ENCODE measurements at regions not wholly inside any gene's neighbourhood (a gene's known extent, or its start where the extent isn't known, plus 50 kb on each side); places are given as distances from the start of the nearest gene placed in this dataset.
A peak's percentile ranks its signal among the peaks of the same experiment; 100 is the strongest.

DNA sequence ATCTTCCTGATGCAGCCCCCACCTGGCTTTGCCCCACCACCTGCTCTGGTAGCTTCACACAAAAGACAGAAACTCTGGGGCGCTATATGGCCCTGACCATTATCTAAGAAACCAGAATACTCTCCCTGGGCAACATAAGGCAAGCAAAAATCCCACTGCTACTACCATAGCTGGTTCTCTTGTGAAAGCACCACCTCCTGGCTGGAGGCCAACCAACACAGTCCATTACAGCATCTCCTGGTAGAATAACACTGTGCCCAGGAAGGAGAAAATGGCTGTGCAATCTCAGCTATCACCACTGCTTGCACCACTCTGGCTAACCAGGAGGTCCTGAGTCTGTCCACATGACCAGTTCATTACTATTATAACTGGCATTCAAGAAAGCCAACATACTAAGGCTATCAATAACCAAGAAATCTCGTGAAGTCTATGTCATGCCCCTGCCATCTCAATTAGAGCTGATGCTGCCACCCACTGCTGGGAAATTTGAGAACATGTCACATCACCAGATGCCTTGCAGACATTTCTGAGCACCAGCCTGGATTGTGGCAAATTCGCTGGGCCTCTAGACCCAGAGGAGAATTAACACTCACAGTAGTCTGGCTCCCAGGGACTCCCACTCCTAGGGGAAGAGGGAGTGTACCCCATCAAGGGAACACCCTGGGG is 1114.8 kb downstream of the ROBO2 start:
- no peak for DNase-seq

DNA sequence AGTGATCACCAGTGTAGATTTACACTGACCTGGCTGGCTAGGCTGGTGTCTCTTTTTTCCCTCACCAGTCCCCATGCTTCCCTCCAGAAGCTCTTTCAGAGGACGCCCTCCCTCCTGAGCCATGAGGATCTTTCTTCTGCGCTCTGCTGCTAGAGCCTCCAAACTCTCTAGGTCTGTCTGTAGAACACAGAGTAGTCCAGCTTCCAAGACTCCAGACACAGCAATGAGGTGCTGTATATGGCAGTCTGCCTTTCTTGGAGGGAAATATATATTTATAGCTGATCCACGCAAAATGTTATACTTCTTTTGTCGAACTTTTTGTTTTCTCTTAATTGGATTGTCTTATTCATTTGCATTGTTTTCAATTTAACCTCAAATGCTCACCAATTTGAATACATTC is 1121.8 kb downstream of the ROBO2 start:
- no peak for DNase-seq

DNA sequence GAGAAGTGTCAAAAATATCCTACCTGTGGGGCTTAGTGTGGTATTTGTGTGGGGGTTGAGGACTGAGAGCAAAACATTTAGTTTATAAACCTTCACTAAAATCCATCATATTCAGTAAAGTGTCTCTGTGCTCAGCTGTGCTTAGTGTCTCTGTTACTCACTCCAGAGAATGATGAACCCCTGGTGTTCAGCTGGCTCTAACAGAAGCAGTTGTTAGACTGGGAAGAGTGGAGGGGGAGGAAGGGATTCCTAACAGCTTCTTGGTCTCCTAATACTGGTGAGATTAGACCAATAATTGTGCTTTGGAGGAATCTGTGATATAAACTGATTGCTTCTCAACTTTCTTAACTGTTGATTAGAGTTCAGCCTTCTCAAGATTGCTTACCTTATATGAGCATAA is 1123.5 kb downstream of the ROBO2 start:
- DNase-seq = no peak

DNA sequence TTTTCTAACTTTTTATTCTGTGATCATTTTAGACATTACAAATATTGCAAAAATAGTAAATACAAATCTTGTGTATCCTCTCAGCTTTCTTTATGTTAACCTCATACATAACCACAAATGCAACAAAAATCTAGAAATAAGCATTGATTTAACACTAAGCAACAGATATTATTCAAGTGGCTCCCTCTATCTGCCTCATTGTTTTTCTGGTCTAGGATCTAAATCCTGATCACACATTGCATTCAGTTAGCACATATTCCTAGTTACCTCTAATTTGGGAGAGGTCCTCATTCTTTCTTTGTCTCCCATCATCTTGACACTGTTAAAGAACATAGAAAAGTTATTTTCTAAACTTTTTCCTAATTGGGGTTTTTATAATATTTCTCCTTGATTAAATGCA is 1126.0 kb downstream of the ROBO2 start:
- DNase-seq = no peak

DNA sequence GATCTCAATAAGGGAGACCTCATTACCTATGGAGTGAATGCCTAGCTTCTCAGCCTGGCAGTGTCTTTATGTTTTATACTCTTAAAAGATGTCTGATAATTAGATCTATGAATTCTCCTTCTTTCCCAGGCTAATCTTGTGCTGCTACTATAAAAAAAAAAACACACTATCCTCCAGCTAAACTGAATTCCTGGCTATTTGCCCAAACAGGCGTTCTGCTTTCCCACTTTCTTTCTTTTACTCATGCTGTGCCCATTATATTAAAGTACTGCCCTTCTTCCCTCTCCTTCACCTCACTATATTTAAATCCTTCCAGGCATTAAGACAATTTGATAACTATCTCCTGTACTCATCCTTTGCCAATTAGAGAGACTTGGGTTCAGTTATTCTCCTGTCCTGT is 1134.9 kb downstream of the ROBO2 start:
- DNase-seq = no peak

DNA sequence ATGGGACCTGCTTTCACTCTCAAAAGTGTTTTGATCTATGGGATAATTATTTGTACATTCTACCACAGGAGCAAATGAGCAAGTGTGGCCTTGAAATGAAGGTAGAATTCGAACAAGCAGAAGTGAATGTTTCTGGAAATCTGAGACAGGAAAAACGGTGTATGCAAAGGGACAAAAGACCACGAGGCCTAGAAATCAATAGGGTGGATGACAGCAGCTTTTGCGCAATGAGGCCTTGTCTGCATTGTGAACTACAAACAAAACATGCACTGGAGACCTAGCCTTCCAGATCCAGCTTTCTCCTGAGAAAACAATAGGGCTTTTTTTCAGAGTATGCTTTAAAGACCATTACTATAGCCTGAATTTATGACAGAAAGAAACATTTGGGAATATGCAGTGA is 1137.0 kb downstream of the ROBO2 start:
- DNase-seq = no peak

DNA sequence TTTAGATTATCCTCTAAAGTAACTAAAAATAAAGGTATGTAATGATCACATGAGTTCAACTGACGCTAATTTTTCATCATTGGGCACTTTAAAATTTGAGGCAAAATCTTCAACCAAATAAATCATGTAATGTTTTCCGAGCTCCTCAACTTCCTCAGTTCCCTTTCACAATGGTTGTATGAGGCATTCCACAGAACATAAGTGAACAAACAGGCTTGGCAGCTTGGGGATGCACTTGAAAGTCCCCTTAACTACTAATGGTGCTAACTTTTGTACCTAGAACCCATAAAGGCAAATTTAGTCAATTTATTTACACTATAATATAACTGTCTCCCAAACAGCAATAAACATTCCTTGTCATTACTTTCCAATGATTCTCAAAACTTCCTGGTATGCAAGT is 1137.9 kb downstream of the ROBO2 start:
- DNase-seq = no peak

DNA sequence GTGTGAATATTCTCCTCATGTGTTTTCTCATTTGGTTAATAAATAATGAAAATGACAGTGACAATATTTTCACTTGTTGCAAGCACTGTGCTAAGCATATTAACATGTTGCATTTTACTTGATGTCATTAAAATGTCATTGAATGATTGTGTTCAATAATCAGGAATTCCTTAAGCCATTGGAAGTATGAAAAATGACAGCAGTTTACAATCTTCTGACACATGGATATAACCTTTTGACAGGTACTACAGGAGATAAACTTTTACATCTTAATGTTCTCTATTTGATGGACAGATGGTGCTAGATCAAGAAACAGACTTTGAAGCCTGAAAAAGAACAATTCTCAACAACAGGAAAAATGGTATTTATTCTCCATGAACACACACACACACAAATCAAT is 1138.3 kb downstream of the ROBO2 start:
- DNase-seq = no peak

DNA sequence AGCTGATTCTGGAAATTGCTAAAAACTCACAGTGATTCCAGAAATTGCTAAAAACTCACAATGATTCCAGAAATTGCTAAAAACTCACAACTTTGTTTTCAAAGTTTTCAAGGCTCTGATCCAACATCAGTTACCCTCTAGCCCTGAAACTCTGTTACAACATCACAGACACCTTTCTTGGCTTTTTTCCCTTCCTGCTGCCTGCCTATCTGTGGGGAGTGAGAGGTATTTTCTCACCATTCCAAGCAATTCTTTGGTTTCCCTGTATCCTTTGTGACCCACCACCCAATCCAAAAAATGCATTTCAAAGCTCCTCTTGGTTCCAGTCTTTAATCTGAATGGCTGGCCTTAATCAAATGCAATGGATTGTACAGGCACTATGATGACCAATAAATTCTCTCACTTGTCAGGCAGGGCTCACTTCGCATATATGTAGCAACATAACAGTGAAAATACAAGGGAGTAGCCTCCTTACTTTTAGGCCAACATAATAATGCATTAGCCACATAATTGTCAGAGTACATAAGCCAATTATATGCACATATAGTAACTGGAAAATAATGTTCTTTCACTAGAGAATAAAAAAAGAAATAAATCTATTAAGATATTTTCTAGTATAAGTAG is 1139.0 kb downstream of the ROBO2 start:
- DNase-seq = no peak

DNA sequence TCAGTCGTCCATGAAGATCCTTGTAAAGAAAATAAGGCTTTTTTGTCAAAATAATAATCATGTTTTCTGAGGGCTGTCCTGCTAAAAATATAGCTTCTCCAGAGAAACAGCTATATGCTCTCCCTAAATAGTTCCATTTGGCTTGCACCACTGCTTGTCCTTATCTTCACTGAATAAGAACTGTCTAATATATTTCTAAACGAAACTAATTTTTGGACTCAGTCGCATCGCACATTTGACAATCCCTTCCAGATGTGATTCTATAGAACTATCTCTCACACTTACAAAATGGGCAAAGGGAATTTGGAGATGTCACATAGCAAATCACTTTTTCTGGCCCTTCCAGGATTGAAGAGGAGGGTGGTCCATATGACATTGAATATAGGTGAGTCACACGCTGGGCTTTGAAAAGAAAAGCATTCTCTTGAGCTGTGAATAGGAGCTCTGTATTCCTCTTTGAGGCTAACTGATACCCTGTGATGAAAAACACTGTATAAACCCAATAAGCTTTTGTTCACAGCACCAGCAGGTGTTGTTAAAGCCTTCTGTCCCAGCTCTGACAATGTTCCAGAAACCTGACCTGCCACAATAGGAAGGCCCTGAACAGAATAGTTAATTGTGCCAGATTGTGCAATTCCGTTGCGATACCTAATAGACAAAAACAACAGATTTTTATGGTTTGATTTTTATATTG is 1144.2 kb downstream of the ROBO2 start:
- DNase-seq = peak; percentile 18

DNA sequence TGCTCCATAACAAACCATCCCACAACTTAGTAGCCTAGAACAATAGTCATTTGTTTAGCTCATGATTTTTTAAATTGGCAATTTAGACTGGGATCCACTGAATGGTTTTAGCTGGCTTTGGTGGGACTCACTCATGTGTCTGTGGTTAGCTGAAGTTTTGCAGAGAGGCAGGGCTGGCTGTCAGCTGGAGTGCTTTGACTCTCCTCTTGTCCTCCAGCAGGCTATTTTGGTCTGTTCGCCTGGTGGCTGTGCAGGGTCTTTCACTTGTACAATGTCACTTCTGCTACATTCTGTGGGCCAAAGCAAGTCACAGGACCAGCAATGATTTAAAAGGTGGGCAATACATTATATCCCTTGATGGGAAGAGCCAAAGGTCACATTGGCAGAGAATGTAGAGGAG is 1146.5 kb downstream of the ROBO2 start:
- no peak for DNase-seq

DNA sequence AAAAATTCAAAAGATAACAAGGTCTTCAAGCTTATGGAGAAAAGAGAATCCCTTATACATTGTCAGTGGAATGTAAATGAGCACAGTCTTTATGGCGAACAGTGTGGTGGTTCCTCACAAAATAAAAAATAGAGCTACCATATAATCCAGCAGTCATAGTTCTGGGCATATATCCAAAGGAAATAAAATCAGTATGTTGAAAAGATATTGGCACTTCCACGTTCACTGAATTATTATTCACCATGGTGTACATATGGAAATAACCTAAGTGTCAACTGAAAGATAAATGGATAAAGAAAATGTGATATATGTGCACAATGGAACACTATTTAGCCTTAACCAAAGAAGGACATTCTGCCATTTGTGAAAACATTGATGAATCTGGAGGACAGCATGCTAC is 1161.2 kb downstream of the ROBO2 start:
- DNase-seq = no peak

DNA sequence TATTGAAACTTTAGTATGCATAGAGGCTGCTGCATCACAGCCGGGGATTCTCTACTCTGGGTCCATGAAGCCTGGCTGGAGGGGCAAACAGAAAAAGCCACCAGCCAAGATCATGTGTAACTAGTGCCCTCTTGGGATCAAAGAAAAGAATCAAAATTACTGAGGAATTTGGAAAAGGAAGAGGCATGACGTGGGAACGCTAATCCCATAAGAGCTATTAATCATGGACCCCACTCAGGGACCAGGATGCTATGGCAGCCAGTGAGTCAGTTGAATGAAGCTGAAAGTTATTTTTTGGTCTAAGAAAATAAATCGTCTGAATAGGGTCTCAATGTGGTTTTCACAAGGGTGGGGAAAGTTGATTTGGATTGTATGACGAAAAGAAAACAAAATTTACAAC is 1165.1 kb downstream of the ROBO2 start:
- no peak for DNase-seq

DNA sequence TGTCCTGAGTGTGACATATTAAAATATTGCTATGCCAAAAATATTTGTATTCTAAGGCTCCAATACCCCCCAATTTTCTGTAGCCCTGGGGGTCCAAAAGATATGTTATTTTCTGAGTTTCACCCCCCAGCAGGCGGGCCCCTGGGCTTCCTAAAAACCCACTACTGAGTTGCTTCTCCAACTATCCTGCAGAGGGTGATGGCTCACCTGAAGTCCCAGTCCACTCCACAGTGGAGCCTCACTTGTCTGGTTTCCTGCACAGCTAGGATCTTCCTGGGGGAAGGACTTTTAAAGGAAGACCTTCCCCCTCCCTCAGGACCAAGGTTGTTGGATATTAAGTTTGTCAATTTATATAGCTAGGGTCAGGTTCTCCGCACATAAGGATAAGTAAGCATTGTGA is 1181.4 kb downstream of the ROBO2 start:
- DNase-seq = no peak

DNA sequence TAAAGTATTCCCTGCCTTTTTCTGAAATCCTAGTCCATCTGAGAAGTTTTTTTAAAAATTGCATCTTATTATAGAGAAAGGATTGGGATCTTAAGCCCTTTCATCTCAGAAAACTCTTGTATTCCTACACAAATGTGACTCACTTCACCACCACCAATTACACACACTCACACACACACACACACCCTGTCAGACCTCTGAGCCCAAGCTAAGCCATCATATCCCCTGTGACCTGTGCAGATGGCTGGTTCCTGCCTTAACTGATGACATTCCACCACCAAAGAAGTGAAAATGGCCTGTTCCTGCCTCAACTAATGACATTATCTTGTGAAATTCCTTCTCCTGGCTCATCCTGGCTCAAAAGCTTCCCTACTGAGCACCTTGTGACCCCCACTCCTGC is 1181.9 kb downstream of the ROBO2 start:
- no peak for DNase-seq

DNA sequence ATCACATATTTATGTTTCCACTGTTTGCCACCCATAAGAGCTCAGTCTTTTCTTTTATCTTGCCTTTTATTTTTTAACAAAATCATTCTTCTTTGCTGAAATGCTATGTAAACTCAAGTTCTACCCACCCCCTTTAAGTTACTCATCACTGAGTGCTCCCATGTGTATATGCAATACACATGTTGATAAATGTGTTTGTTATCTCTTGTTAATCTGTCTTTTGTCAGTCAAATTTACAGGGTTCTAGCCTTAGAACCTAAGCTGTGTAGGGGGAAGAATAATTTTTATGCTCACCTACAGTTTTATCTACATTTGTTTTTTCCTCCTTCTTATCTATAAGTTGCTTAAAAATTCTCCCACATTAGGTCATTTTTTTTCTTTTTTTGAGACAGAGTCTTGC is 1195.9 kb downstream of the ROBO2 start:
- no peak for DNase-seq

DNA sequence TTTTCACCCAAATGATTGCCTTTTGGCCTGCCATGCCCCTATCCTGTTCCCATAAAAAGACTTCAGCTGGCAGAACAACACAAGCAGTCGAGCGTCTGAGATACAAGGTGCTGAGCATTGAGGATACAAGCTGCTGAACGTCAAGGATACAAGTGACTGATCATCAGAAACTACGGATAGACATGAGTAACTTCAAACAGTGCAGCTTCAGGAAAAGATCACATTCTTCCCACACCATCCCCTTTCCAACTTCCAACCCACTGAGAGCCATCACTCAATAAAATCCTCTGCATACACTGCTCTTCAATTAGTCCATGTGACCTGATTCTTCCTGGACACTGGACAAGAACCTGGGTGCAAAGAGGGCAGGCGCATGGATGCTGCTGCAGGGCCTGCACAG is 1198.9 kb downstream of the ROBO2 start:
- DNase-seq = no peak

DNA sequence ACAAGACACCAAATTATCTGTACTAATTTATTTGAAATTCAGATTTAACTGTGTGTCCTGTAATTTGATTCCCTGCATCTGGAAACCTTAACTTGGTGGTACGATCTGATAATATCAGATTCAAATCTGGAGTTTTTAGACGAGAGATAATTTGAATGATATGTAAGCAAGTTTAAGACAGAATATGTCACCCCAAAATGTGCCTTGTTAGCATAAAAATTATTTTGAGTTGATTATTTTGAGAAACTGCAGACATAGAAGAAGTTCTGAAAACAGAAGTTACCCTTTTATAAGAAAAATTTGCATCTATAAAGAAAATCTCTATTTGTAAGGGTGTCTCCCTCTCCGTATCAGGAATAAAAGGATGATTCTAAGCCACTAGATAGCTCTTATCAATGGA is 1202.8 kb downstream of the ROBO2 start:
- no peak for DNase-seq

DNA sequence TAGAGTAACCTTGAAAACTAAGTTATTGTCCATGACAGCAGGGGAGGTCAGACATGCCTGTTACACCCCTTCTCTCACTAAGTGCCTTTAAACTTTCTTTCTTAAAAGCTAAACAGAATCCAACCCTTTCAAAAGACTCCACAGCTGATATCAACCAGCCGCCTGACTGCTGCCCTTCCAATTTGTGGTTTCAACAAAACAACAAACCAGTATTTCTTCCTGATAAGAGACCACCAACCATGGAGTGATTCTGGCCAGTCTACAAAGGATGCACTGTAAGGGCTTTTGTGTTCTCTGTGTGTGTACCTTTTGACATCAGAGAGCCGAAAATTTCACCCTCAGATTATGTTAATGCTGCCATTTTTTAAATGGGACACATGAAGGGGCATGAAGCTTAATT is 1204.2 kb downstream of the ROBO2 start:
- DNase-seq = no peak

DNA sequence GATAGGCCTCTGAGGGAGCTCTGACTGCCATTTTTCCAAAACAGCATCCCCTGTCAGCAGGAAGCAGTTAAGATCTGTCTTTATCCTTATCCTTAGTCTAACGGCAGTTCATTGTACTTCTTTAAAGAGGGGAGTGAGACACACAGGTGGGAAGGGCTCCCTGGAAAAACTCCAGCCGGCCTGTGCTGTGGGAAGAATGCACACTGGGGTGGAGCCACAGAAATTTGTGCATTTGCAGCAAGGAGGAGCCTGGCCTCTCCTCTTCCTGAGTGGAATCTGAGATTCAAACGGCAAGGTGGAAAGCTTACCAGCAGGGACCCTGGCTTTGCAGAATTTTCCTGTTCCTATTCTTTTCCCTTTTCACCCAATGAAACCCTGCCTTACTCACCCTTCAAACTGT is 1209.4 kb downstream of the ROBO2 start:
- no peak for DNase-seq

DNA sequence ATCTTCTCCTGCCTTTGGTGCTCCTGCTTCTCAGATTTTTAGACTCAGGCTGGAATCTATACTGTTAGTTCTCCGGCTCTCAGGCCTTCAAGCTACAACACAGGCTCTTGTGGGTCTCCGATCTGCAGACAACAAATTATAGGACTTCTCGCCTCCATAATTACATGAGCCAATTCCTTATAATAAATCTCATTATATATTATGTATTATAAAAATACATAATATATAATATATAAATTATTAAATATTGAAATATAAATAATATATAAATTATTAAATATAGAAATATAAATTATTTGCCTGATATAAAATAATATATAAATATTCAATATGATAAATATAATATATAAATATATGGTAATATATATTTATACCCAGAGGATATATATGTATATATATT is 1214.0 kb downstream of the ROBO2 start:
- DNase-seq = no peak

DNA sequence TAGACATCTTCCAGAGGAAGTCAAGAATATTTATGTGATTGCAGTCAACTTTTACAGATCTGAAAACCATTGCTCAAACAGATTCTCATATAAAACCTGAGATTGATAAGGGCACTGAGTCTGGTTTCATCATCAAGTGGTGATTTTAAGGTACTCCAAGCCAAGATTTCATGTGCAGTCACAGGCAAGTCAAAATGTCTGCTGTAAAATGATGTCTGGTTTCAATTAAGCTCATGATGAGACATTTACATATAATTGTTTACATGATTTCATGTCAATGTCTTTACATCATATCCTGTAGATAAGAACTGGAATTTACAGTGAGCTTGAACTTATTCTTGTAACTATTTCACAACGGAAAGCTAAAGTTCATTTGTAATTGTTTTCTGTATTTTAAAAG is 1215.5 kb downstream of the ROBO2 start:
- DNase-seq = no peak

DNA sequence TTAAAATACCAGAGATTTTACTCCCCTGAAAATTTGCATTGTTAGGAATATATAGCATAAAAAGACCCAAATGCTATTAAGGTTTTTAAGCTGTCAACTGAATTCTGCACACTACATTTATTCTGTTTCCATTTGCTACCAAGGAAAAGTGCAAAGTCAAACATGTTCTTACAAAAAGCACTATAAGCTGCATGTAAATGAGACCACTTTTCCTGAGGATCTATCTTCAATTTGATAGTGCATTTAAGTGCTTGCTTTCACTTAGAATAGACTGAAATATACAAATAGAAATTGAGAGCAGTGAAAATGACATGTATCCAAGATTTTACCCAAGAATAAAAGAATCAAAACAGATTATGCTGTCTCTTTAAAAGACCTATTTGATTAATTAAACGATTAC is 1216.2 kb downstream of the ROBO2 start:
- no peak for DNase-seq

DNA sequence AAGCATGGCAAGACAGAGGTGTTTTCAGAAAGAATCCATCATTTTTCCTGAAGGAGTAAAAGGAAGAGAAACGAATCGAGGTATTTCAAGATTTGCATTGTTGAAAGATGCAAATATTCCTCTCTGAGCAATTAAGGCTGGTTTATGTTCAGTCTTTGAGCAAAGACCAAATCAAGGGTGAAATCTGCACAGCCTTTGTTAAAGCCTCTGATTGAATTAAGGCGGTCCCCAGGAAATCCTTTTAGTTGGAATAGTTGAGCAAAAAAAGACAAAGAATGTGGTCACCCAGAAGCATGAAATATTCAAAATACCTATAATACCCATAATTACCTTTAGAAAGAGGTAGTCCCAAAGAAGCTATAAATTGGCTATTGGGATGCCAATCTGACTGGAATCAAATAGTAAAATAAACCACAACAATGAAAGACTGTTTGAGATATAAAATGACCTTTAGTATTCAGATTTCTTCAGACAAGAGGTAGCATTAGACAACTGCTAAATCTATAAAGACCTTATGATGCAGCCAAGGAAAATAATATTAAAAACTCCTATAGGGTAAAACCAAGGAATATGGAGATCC is 1218.1 kb downstream of the ROBO2 start:
- no peak for DNase-seq

All from hindlimb muscle (tissue), 1 donor.